PC-3 (cell line): ENCODE measurements at regions not wholly inside any gene's neighbourhood (a gene's known extent, or its start where the extent isn't known, plus 50 kb on each side); places are given as distances from the start of the nearest gene placed in this dataset.

Source experiments
- ATAC-seq: fragments of 200-7000 bp; cut with Tn5 transposase; 2 replicates; pipeline ENCODE4 v1.9.1; 2020; ENCODE audit warnings: mild to moderate bottlenecking, moderate library complexity
- BruUV-seq: library from RNA; stranded (reverse); fragments of 400-500 nt; replicated peaks from 2 replicates; lab custom pipeline; 2021; lab: Mats Ljungman, UMichigan
- CTCF ChIA-PET: fragments of 300-600 bp; sonication (Branson Sonifier 250); formaldehyde crosslinking; loops from one replicate; lab custom pipeline; 2022; ENCODE audit warnings: antibody characterized with exemption; lab: Charles Lee
- POLR2A ChIA-PET: fragments of 300-600 bp; sonication (Branson Sonifier 250); formaldehyde crosslinking; loops from one replicate; lab custom pipeline; 2022; ENCODE audit warnings: antibody characterized with exemption; ENCODE audit not compliant: unreplicated experiment; lab: Charles Lee
- DNase-seq: peaks from one replicate; pipeline ENCODE4 v3.0.0-alpha.2; 2015
- H2AFZ ChIP-seq: fragments of 300-600 bp; sonication (generic); 2 replicates; pipeline ENCODE4 v1.6.0; 2016; ENCODE audit warnings: antibody characterized with exemption, low read length
- H3F3A ChIP-seq: fragments of 300-600 bp; sonication (generic); one replicate; pipeline ENCODE4 v1.6.0; 2017; ENCODE audit warnings: antibody characterized with exemption, low read length, control low read depth, mild to moderate bottlenecking; ENCODE audit not compliant: unreplicated experiment
- H3K27ac ChIP-seq: fragments of 300-600 bp; sonication (generic); 2 replicates; pipeline ENCODE4 v1.5.1; 2016; ENCODE audit warnings: mild to moderate bottlenecking, low read length
- H3K27me3 ChIP-seq: fragments of 300-600 bp; sonication (generic); 2 replicates; pipeline ENCODE4 v1.6.1; 2016; ENCODE audit warnings: low read length, mixed read lengths
- H3K36me3 ChIP-seq: fragments of 300-600 bp; sonication (generic); 2 replicates; pipeline ENCODE4 v1.6.1; 2016; ENCODE audit warnings: low read depth, mixed run types, low read length, mixed read lengths
- H3K4me1 ChIP-seq: fragments of 300-600 bp; sonication (generic); 2 replicates; pipeline ENCODE4 v1.5.1; 2016; ENCODE audit warnings: low read length; ENCODE audit not compliant: insufficient read depth
- H3K4me2 ChIP-seq: fragments of 300-600 bp; sonication (generic); 2 replicates; pipeline ENCODE4 v1.6.0; 2016; ENCODE audit warnings: low read length
- H3K4me3 ChIP-seq: fragments of 300-600 bp; sonication (generic); 2 replicates; pipeline ENCODE4 v1.5.1; 2016; ENCODE audit warnings: mild to moderate bottlenecking, low read length, mixed read lengths
- H3K79me2 ChIP-seq: fragments of 300-600 bp; sonication (generic); 2 replicates; pipeline ENCODE4 v1.6.1; 2017; ENCODE audit warnings: low read length, mixed read lengths
- H3K9ac ChIP-seq: fragments of 300-600 bp; sonication (generic); 2 replicates; pipeline ENCODE4 v1.6.0; 2016; ENCODE audit warnings: mild to moderate bottlenecking, low read length
- H3K9me2 ChIP-seq: fragments of 300-600 bp; sonication (generic); replicated peaks from 2 replicates; pipeline ENCODE4 v1.6.1; 2016; ENCODE audit warnings: mixed run types, low read length, mixed read lengths
- H3K9me3 ChIP-seq: fragments of 300-600 bp; sonication (generic); 2 replicates; pipeline ENCODE4 v1.6.1; 2016; ENCODE audit warnings: low read length, mixed read lengths
- H4K20me1 ChIP-seq: fragments of 300-600 bp; sonication (generic); 2 replicates; pipeline ENCODE4 v1.6.1; 2016; ENCODE audit warnings: low read length, mixed read lengths
- EZH2 ChIP-seq: fragments of 300-600 bp; sonication (generic); IDR thresholded peaks from one replicate; pipeline ENCODE4 v1.6.1; 2017; ENCODE audit warnings: antibody characterized with exemption, mild to moderate bottlenecking, low read length; ENCODE audit not compliant: unreplicated experiment
- EZH2phosphoT487 ChIP-seq: fragments of 300-600 bp; sonication (generic); IDR thresholded peaks from 2 replicates; pipeline ENCODE4 v1.6.1; 2018; ENCODE audit warnings: mild to moderate bottlenecking, antibody characterized with exemption, low read length, borderline replicate concordance
- intact Hi-C: fragments of 100-400 bp; cut with micrococcal nuclease; formaldehyde crosslinking; loops from 2 replicates; pipeline ENCODE4 v1.9.0; 2023
- TF ChIP-seq, protein P1 (sequence below): fragments of 300-600 bp; sonication (generic); conservative IDR thresholded peaks from 2 replicates; pipeline ENCODE4 v1.5.1; 2017; ENCODE audit warnings: antibody characterized with exemption, low read depth, mild to moderate bottlenecking, low read length

DNA sequence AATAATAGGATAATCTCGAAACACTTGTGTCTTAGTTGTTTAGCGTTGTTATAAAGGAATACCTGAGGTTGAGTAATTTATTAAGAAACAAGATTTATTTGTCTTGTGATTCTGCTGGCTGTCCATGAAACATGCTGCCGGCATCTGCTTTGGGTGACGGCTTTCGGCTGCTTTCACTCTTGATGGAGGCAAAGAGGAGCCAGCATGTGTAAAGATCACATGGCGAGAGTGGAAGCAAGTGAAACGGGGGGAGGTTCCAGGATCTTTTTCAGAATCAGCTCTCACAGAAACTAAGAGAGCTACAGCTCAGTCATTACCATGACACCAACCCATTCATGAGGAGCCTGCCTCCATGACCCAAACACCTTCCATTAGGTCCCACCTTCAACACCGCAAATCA is 402.8 kb downstream of the CDC14C start:
- Histone ChIP-seq H3K9me3 (no peaks in the 10 kb centered on the region), H3F3A (no peaks in the 10 kb centered on the region), H3K9me2 (no peaks in the 10 kb centered on the region), H3K4me1 (no peaks in the 10 kb centered on the region), H3K36me3 (no peaks in the 10 kb centered on the region), H4K20me1 (no peaks in the 10 kb centered on the region), H3K27me3 (peaks cover 51% of the 10 kb centered on the region), H3K4me2 (no peak overlapping the region), H3K79me2 (no peaks in the 10 kb centered on the region), H3K9ac (no peak overlapping the region), H3K4me3 (no peak overlapping the region), H3K27ac (no peak overlapping the region), H2AFZ (no peak overlapping the region)
- no TSS peak for BruUV-seq
- POLR2A ChIA-PET, result no interaction called here
- TF ChIP-seq EZH2, result no peak
- TF ChIP-seq EZH2phosphoT487, result no peak
- TF ChIP-seq, protein P1, sequence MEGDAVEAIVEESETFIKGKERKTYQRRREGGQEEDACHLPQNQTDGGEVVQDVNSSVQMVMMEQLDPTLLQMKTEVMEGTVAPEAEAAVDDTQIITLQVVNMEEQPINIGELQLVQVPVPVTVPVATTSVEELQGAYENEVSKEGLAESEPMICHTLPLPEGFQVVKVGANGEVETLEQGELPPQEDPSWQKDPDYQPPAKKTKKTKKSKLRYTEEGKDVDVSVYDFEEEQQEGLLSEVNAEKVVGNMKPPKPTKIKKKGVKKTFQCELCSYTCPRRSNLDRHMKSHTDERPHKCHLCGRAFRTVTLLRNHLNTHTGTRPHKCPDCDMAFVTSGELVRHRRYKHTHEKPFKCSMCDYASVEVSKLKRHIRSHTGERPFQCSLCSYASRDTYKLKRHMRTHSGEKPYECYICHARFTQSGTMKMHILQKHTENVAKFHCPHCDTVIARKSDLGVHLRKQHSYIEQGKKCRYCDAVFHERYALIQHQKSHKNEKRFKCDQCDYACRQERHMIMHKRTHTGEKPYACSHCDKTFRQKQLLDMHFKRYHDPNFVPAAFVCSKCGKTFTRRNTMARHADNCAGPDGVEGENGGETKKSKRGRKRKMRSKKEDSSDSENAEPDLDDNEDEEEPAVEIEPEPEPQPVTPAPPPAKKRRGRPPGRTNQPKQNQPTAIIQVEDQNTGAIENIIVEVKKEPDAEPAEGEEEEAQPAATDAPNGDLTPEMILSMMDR, result no peak
- intact Hi-C loops, result no loop called here
- CTCF ChIA-PET, result no interaction called here
- DNase-seq (no peak), ATAC-seq (no peak)

DNA sequence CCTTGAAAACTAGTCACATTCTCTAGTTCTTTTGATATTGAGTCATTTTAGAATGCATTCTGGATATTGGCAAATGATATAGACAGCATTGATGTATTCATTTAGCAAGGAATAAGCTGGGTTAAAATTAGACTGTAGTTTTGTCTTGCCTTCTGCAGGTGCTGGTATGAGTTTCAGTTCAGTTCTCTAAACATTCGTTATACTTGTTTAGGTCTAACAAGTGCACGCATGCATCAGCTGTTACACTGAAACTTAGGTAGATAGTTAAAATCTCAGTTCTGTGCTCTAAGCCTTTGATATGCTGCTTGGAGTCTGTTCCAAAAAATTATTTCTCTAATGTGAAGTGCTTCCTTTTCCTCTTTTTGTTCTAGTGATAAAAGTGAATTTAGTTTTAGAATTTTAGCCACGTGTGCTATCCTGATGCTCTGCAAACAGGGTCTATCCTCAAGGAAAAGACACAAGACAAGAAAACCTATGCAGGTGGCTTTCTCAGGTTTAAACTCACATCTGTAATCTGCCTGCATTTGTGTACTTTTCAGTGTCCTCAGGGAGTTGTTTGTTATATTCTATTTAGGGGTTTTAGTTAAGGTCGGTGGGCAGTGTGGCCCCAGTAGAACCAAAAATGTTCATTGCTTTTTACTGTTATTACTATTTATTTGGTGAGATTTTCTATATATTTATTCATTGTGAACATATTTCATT is 409.0 kb downstream of the CDC14C start:
- no peak overlapping the region for H3K4me3 ChIP-seq
- H4K20me1 ChIP-seq, result no peaks in the 10 kb centered on the region
- no peak overlapping the region for H2AFZ ChIP-seq
- no peaks in the 10 kb centered on the region for H3K9me2 ChIP-seq
- H3K9ac ChIP-seq, result no peak overlapping the region
- intact Hi-C loops, result no loop called here
- DNase-seq (no peak), ATAC-seq (no peak)
- peaks cover 37% of the 10 kb centered on the region for H3K27me3 ChIP-seq
- no peak for TF ChIP-seq EZH2phosphoT487
- TF ChIP-seq, protein P1, result no peak
- TF ChIP-seq EZH2, result no peak
- H3K9me3 ChIP-seq, result no peaks in the 10 kb centered on the region
- POLR2A ChIA-PET, result no interaction called here
- H3F3A ChIP-seq, result no peaks in the 10 kb centered on the region
- BruUV-seq, result no TSS peak
- H3K79me2 ChIP-seq, result no peaks in the 10 kb centered on the region
- no peak overlapping the region for H3K27ac ChIP-seq
- no peaks in the 10 kb centered on the region for H3K36me3 ChIP-seq
- CTCF ChIA-PET, result no interaction called here
- H3K4me2 ChIP-seq, result no peak overlapping the region
- no peaks in the 10 kb centered on the region for H3K4me1 ChIP-seq

DNA sequence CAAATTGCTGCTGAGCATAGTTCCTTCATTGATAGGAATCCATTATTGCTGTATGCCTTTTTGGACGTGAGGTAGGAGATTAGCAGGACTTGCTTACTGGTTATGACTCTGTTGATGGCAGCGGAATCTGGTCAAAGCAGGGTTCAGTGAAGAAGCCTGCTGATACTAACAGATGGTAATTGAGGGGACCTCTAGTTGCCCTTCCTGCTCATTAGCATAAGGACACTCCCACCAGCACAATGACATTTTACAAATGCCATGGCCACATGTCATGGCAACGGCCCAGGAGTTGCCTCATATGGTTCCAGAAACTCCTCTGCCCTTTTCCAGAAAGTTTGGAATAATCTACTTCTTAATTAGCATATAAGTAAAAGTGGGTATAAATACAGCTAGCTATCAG is 417.5 kb downstream of the CDC14C start:
- CTCF ChIA-PET, result no interaction called here
- no peaks in the 10 kb centered on the region for H3K36me3 ChIP-seq
- H3K4me1 ChIP-seq, result no peaks in the 10 kb centered on the region
- POLR2A ChIA-PET, result no interaction called here
- BruUV-seq, result no TSS peak
- no peaks in the 10 kb centered on the region for H4K20me1 ChIP-seq
- no peak overlapping the region for H3K27ac ChIP-seq
- ATAC-seq, result no peak
- H3K9me3 ChIP-seq, result no peaks in the 10 kb centered on the region
- H3K9me2 ChIP-seq, result no peaks in the 10 kb centered on the region
- TF ChIP-seq, protein P1, result no peak
- TF ChIP-seq EZH2phosphoT487, result no peak
- no peak for TF ChIP-seq EZH2
- peaks cover 57% of the 10 kb centered on the region for H3K27me3 ChIP-seq
- no peaks in the 10 kb centered on the region for H3K79me2 ChIP-seq
- DNase-seq, result no peak
- intact Hi-C loops, result no loop called here
- H3K9ac ChIP-seq, result no peak overlapping the region
- no peak overlapping the region for H3K4me2 ChIP-seq
- H3F3A ChIP-seq, result no peaks in the 10 kb centered on the region
- no peak overlapping the region for H2AFZ ChIP-seq
- no peak overlapping the region for H3K4me3 ChIP-seq
